Tibial nerve (tissue), 4 donors: ENCODE measurements at regions not wholly inside any gene's neighbourhood (a gene's known extent, or its start where the extent isn't known, plus 50 kb on each side); places are given as distances from the start of the nearest gene placed in this dataset.

Source experiments
- EP300 ChIP-seq, 2 donors: sonication (generic); formaldehyde crosslinking; IDR thresholded peaks; one replicate each; pipeline ENCODE4 v1.6.1; 2017; ENCODE audit warnings: antibody characterized with exemption in 2 of 2, mild to moderate bottlenecking in 1 of 2
- TF ChIP-seq, protein P1 (sequence below), 5 experiments: fragments of 200-600 bp in 3 of 5; fragments of 450-650 bp in 2 of 5; sonication (generic) in 3 of 5; IDR thresholded peaks; one replicate each; pipeline ENCODE4 v1.5.1; 2016 to 2019; ENCODE audit warnings: antibody characterized with exemption in 5 of 5, mild to moderate bottlenecking in 3 of 5, moderate library complexity in 2 of 5

DNA sequence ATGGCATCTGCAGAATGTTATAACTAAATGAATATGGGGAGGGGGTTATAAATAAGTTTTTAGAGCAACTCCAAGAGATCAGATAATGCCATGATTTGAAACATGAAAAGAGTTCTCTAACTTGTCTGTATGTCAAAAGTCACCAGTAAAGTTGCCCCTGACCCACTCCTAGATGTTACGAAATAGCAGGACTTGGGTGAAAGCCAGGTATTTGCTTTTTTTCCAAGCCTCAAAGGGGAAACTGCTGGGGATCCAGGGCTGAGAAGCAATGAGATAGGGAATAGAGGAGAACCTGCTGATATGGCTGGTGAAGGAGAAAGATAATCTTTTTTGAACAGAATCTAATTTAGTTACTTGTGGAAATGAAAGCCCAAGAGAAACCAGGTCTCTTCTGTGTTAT, 191.5 kb upstream of the CDH20 start:
- TF ChIP-seq, protein P1, sequence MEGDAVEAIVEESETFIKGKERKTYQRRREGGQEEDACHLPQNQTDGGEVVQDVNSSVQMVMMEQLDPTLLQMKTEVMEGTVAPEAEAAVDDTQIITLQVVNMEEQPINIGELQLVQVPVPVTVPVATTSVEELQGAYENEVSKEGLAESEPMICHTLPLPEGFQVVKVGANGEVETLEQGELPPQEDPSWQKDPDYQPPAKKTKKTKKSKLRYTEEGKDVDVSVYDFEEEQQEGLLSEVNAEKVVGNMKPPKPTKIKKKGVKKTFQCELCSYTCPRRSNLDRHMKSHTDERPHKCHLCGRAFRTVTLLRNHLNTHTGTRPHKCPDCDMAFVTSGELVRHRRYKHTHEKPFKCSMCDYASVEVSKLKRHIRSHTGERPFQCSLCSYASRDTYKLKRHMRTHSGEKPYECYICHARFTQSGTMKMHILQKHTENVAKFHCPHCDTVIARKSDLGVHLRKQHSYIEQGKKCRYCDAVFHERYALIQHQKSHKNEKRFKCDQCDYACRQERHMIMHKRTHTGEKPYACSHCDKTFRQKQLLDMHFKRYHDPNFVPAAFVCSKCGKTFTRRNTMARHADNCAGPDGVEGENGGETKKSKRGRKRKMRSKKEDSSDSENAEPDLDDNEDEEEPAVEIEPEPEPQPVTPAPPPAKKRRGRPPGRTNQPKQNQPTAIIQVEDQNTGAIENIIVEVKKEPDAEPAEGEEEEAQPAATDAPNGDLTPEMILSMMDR (IDR thresholded peaks at IDR 0.05) = no peak
- no peak for TF ChIP-seq EP300 (IDR thresholded peaks at IDR 0.05)
